ENCODE measurements at regions not wholly inside any gene's neighbourhood (a gene's known extent, or its start where the extent isn't known, plus 50 kb on each side); places are given as distances from the start of the nearest gene placed in this dataset.

DNA sequence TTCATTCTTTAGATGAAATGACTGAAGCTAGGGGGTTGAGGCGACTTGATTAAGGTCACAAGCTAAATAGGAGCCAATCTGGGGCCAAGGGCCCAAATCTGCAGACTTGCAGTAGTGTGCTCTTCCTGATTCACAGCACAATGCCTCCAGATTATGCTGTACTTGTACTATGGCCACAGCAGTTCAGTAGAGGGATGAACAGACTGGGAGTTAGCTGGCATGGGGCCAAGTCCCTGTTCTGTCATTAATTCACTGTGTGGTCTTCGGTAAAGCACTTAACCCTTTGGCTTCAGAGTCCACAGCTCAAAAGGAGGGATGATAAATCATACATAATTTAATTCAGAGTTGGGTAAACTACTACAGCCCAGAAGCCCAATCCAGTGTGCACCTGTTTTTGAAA is 196.8 kb downstream of the XPNPEP1 start (continued):
- TF ChIP-seq ZSCAN20 (CRISPR knock-in tag; IDR thresholded peaks at IDR 0.05) (no peak), MYC (IDR thresholded peaks at IDR 0.05; ENCODE audit: borderline replicate concordance, low read length) (no peak)

DNA sequence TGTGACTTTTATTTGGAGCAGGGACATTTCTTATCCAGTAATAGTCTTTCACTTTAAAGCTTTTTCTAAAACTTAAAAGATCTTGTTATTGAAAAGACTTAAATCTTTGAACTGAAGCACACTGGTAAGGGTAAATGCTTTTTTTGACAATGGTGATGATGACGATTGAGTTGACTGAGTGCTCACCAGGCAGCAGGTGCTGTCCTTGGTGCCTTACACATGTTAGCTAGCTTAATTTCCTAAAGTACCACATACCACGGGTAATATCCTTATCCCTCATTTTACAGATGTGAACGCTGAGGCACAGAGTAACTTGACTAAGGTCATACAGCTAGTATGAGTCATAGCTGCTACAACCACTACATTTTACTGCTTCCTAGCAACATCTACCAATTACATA is 200.0 kb downstream of the XPNPEP1 start:
- Histone ChIP-seq H3K9me3 (no peaks in the 10 kb centered on the region), H3K27ac (no peak overlapping the region), H3K4me1 (no peaks in the 10 kb centered on the region), H3K4me2 (no peak overlapping the region), H3K4me3 (no peak overlapping the region)
- ATAC-seq, result no peak
- FAIRE-seq, result peak; percentile 23
- no peak for TF ChIP-seq MAZ (IDR thresholded peaks at IDR 0.05; ENCODE audit: borderline replicate concordance, low read depth, low read length)
- no peak for TF ChIP-seq FOXS1 (CRISPR knock-in tag; IDR thresholded peaks at IDR 0.05)
- TF ChIP-seq NFE2L2 (conservative IDR thresholded peaks at IDR 0.05; ENCODE audit: low read length), result no peak
- no peak for TF ChIP-seq HOXA7 (CRISPR knock-in tag; IDR thresholded peaks at IDR 0.05)
- TF ChIP-seq RARB (CRISPR knock-in tag; IDR thresholded peaks at IDR 0.05), result no peak
- TF ChIP-seq HOXB13 (CRISPR knock-in tag; IDR thresholded peaks at IDR 0.05; ENCODE audit: low read depth), result no peak
- TF ChIP-seq GATA3 (IDR thresholded peaks at IDR 0.05; ENCODE audit: borderline replicate concordance), result no peak
- TF ChIP-seq HOXB5 (CRISPR knock-in tag; IDR thresholded peaks at IDR 0.05), result no peak
- no peak for TF ChIP-seq POLR2AphosphoS2 (conservative IDR thresholded peaks at IDR 0.05; ENCODE audit: low read length)
- TF ChIP-seq ESRRA (IDR thresholded peaks at IDR 0.05; ENCODE audit: borderline replicate concordance, low read length), result no peak
- TF ChIP-seq JUN (IDR thresholded peaks at IDR 0.05), result no peak
- TF ChIP-seq KDM5A (IDR thresholded peaks at IDR 0.05), result no peak
- ChIA-PET POLR2A (no interaction called here), CTCF (no interaction called here)
- WGBS (ENCODE audit: missing lambda C conversion rate), result 0% methylated on average over 3 of the region's 3 CpGs
- no peak for DNase-seq (ENCODE audit: low read depth in 1 of 2, low spot score in 1 of 2)

GRCh38 chr10:109721453-109722064 is 201.8 kb downstream of the XPNPEP1 start:
- DNase-seq (ENCODE audit: low read depth in 1 of 2, low spot score in 1 of 2), result no peak
- POLR2A ChIA-PET, result no interaction called here
- CTCF ChIA-PET, result no interaction called here
- Histone ChIP-seq H3K4me1 (no peaks in the 10 kb centered on the region), H3K4me2 (no peak overlapping the region), H3K9me3 (no peaks in the 10 kb centered on the region), H3K27ac (no peak overlapping the region), H3K4me3 (no peak overlapping the region)
- WGBS (ENCODE audit: missing lambda C conversion rate), result 73% methylated on average over 3 of the region's 3 CpGs
- FAIRE-seq, result no peak
- TF ChIP-seq BHLHE40 (IDR thresholded peaks at IDR 0.05; ENCODE audit: low read depth, low read length) (no peak), CHD2 (IDR thresholded peaks at IDR 0.05; ENCODE audit: low read length, partially characterized antibody) (no peak)
- no peak for ATAC-seq

DNA sequence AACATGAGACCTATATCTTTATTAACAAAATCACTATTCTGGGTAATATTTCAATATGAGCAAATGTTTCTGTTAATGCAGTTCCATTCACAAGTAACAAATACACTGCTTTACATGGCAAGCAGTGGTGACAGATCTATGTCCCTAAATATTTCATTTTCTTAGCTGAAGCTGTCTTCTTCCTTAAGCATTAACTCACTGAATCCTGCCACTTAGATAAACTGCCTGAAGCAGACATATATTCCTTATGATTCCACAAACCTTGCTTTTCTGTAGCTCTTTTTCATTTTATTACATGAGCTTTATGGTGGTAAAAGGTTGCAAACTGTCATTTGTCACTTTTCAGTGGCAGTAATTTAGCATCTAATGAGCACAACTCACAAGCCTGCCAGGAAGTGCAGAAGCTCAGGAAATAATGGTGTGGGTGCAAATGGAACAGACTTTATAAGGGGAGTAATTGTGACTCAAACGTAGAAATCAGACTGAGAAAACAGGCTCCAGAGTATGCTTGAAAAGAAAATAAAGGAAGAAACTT is 217.2 kb downstream of the XPNPEP1 start:
- Histone ChIP-seq H3K9me3 (no peaks in the 10 kb centered on the region), H3K27ac (no peak overlapping the region), H3K4me1 (no peaks in the 10 kb centered on the region), H3K4me3 (no peak overlapping the region), H3K4me2 (no peak overlapping the region)
- ChIA-PET CTCF (no interaction called here), POLR2A (no interaction called here)
- FAIRE-seq (no peak), DNase-seq (ENCODE audit: low read depth in 1 of 2, low spot score in 1 of 2) (no peak), ATAC-seq (no peak)
- TF ChIP-seq ESRRA (IDR thresholded peaks at IDR 0.05; ENCODE audit: borderline replicate concordance, low read length) (no peak), JUNB (IDR thresholded peaks at IDR 0.05) (no peak), CEBPB (IDR thresholded peaks at IDR 0.05) (no peak), RARB (CRISPR knock-in tag; IDR thresholded peaks at IDR 0.05) (no peak), JUN (IDR thresholded peaks at IDR 0.05) (no peak), SREBF2 (IDR thresholded peaks at IDR 0.05) (no peak), KDM5A (IDR thresholded peaks at IDR 0.05) (no peak), CHD4 (IDR thresholded peaks at IDR 0.05; ENCODE audit: borderline replicate concordance) (no peak), RCOR1 (IDR thresholded peaks at IDR 0.05; ENCODE audit: low read depth, low read length) (no peak), POLR2A (IDR thresholded peaks at IDR 0.05; ENCODE audit: low read length) (no peak), EP300 (IDR thresholded peaks at IDR 0.05) (no peak)
- TF ChIP-seq, protein P1, sequence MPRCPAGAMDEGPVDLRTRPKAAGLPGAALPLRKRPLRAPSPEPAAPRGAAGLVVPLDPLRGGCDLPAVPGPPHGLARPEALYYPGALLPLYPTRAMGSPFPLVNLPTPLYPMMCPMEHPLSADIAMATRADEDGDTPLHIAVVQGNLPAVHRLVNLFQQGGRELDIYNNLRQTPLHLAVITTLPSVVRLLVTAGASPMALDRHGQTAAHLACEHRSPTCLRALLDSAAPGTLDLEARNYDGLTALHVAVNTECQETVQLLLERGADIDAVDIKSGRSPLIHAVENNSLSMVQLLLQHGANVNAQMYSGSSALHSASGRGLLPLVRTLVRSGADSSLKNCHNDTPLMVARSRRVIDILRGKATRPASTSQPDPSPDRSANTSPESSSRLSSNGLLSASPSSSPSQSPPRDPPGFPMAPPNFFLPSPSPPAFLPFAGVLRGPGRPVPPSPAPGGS (IDR thresholded peaks at IDR 0.05), result no peak
- 0% methylated on average over 1 of the region's 1 CpG for WGBS (ENCODE audit: missing lambda C conversion rate)
